ENCODE measurements at regions not wholly inside any gene's neighbourhood (a gene's known extent, or its start where the extent isn't known, plus 50 kb on each side); places are given as distances from the start of the nearest gene placed in this dataset.

- H3K27ac Mint-ChIP-seq: no peak overlapping the region
- no peaks in the 10 kb centered on the region for H3K27me3 Mint-ChIP-seq
- ATAC-seq: no peak
- no peaks in the 10 kb centered on the region for H3K4me1 Mint-ChIP-seq (ENCODE audit: low read depth)
- CTCF ChIA-PET: no interaction called here
- H3K36me3 Mint-ChIP-seq (ENCODE audit: low read depth): no peaks in the 10 kb centered on the region
- intact Hi-C loops (cut with micrococcal nuclease): no loop called here
- no peak for DNase-seq
- peaks cover 8% of the 10 kb centered on the region for H3K9me3 Mint-ChIP-seq
- TF ChIP-seq CTCF (IDR thresholded peaks at IDR 0.05): no peak
- POLR2A ChIA-PET: no interaction called here
- no peak overlapping the region for H3K4me3 Mint-ChIP-seq
These were observed 283.5 kb downstream of the RWDD3 start for GRCh38 chr1:95517506-95517905.

- DNase-seq: no peak
- Mint-ChIP-seq H3K4me1 (ENCODE audit: low read depth) (no peaks in the 10 kb centered on the region), H3K36me3 (ENCODE audit: low read depth) (no peaks in the 10 kb centered on the region), H3K9me3 (peaks cover 8% of the 10 kb centered on the region), H3K27ac (no peak overlapping the region), H3K27me3 (no peaks in the 10 kb centered on the region), H3K4me3 (no peak overlapping the region)
- ChIA-PET POLR2A (no interaction called here), CTCF (no interaction called here)
- intact Hi-C loops (cut with micrococcal nuclease): no loop called here
- TF ChIP-seq CTCF (IDR thresholded peaks at IDR 0.05): no peak
- no peak for ATAC-seq
These were observed 284.3 kb downstream of the RWDD3 start for GRCh38 chr1:95518310-95518709.

GRCh38 chr1:95520390-95520789 is 286.4 kb downstream of the RWDD3 start:
- intact Hi-C loops (cut with micrococcal nuclease): no loop called here
- DNase-seq (no peak), ATAC-seq (no peak)
- peaks cover 15% of the 10 kb centered on the region for H3K9me3 Mint-ChIP-seq
- H3K27me3 Mint-ChIP-seq: no peaks in the 10 kb centered on the region
- POLR2A ChIA-PET: no interaction called here
- no peaks in the 10 kb centered on the region for H3K36me3 Mint-ChIP-seq (ENCODE audit: low read depth)
- no peak for TF ChIP-seq CTCF (IDR thresholded peaks at IDR 0.05)
- no peak overlapping the region for H3K4me3 Mint-ChIP-seq
- CTCF ChIA-PET: no interaction called here
- H3K4me1 Mint-ChIP-seq (ENCODE audit: low read depth): no peaks in the 10 kb centered on the region
- H3K27ac Mint-ChIP-seq: no peak overlapping the region

GRCh38 chr1:95532335-95532734 is 298.3 kb downstream of the RWDD3 start:
- no peaks in the 10 kb centered on the region for H3K27me3 Mint-ChIP-seq
- H3K27ac Mint-ChIP-seq: no peak overlapping the region
- ATAC-seq (no peak), DNase-seq (no peak)
- H3K4me3 Mint-ChIP-seq: no peak overlapping the region
- no peaks in the 10 kb centered on the region for H3K4me1 Mint-ChIP-seq (ENCODE audit: low read depth)
- POLR2A ChIA-PET: no interaction called here
- no peak for TF ChIP-seq CTCF (IDR thresholded peaks at IDR 0.05)
- peaks cover under 1% of the 10 kb centered on the region for H3K9me3 Mint-ChIP-seq
- CTCF ChIA-PET: no interaction called here
- H3K36me3 Mint-ChIP-seq (ENCODE audit: low read depth): no peaks in the 10 kb centered on the region
- intact Hi-C loops (cut with micrococcal nuclease): no loop called here

- Mint-ChIP-seq H3K9me3 (no peaks in the 10 kb centered on the region), H3K27ac (no peak overlapping the region), H3K4me3 (no peak overlapping the region), H3K4me1 (ENCODE audit: low read depth) (no peaks in the 10 kb centered on the region), H3K27me3 (no peaks in the 10 kb centered on the region), H3K36me3 (ENCODE audit: low read depth) (no peaks in the 10 kb centered on the region)
- POLR2A ChIA-PET: no interaction called here
- TF ChIP-seq CTCF (IDR thresholded peaks at IDR 0.05): no peak
- intact Hi-C loops (cut with micrococcal nuclease): no loop called here
- DNase-seq (no peak), ATAC-seq (no peak)
- CTCF ChIA-PET: no interaction called here
These were observed 301.0 kb downstream of the RWDD3 start for GRCh38 chr1:95534985-95535384.

Data from activated CD8-positive, alpha-beta T cell treated with anti-CD3 and anti-CD28 coated beads for 36 hours (primary cell).